Islet of Langerhans (tissue), 1 donor: ENCODE measurements at regions not wholly inside any gene's neighbourhood (a gene's known extent, or its start where the extent isn't known, plus 50 kb on each side); places are given as distances from the start of the nearest gene placed in this dataset.

Source experiments
- FAIRE-seq: peaks from one replicate; lab custom pipeline; 2011; peaks lifted over from hg19 to GRCh38; lab: Jason Lieb, UNC

DNA sequence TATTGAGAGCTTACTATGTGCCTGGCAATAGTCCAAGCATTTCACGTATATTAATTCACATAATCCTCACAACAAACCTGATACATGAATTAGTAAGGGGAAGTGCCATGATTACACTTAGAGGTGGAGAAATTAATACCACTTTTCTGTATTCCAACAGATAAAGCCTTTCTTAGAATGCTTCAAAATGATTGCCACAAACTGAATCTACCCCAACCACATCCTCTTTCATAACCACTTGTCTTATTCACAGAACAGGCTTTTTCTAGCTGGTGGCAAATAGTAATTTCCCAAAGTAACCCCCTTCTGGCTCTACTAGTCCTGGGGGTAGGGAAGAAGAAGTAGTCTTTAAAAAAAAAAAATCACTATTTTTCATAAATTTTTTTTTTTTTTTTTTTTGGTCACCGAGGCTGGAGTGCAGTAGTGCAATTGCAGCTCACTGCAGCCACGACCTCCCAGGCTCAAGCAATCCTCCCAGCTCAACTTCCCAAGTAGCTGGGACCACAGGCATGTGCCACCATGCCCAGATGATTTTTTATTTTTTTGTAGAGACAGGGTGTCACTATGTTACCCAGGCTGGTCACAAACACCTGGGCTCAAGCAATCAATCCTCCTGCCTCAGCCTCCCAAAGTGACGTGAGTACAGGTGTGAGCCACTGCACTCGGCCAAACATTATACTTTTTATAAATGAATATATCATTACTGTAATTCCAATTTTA lies 59.0 kb upstream of the ARID2 start:
- FAIRE-seq = no peak

DNA sequence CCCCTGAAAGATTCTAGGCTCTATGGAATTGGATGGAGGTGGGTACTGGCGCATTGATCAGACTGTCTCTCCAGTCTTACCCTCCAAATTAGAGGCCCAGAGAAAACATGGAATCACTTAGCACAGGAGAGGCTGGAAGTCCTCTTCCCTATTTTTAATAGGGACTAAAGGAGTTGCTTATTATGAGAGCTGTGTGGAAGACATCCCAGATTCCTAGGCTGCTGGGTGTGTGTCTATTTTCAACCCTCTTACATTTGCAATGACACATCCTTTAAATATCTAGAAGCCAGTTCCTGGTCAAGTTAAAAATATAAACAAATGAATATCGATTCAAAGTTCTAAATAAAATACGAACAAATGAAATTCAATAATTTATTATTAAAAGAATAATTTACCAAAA lies 58.3 kb upstream of the ARID2 start:
- FAIRE-seq = no peak

DNA sequence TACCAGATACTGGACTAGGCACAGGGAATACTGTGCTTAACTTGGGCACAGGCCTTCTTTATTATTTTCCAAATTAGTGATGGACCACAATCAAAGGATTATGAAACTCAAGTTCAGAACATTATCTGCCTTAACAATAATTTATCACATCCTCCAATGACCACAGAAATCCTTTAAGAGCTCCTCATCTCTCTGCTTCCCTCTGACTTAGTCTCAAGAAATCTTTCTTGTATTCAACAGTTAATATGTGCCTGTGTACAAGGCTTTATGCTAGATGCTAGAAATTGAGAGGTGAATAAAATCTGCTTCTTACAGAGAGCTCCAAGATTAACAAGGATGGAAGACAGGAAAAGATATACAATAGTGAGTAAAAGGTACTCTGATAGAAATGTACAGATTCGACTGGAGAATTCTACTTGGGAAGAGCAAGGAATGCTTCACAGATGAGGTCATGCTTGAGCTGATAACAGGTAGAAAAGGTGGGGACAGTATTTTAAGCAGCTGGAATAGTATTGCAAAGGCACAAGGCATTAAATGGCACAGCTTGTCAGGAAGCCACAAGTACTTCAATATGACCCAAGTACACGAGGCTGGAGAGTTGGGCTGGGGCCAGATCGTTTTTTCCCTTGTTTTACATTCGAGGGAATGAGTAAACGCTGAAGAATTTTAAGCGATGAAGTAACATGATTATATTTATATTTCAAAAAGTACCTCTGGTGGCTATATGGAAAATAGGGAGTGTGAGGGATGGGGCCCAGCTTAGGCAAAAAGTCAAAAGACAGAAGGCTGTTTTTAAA lies 55.1 kb upstream of the ARID2 start:
- no peak for FAIRE-seq

DNA sequence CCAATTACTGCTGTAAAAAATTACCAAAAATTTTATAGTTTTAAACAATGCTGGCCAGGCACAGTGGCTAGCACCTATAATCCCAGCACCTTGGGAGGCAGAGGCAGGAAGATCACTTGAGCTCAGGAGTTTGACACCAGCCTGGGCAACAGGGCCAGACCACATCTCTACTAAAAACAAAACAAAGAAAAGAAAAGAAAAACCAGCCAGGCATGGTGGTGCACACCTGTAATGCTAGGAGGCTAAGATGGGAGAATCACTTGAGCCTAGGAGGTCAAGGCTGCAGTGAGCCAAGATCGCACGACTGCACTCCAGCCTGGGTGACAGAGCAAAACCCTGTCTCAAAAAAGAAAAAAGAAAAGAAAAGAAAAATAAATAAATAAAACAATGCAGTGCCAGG lies 54.0 kb upstream of the ARID2 start:
- no peak for FAIRE-seq
